ENCODE measurements at regions not wholly inside any gene's neighbourhood (a gene's known extent, or its start where the extent isn't known, plus 50 kb on each side); places are given as distances from the start of the nearest gene placed in this dataset.

- no peak for TF ChIP-seq POLR2AphosphoS5 (IDR thresholded peaks at IDR 0.05; ENCODE audit: low read length)
- no peak for TF ChIP-seq E2F8 (IDR thresholded peaks at IDR 0.05; ENCODE audit: low read depth, partially characterized antibody)
- no peak for TF ChIP-seq WRNIP1 (IDR thresholded peaks at IDR 0.05; ENCODE audit: borderline replicate concordance, low read depth, low read length)
- TF ChIP-seq E2F4 (IDR thresholded peaks at IDR 0.05; ENCODE audit: low read depth, low read length), result no peak
- TF ChIP-seq, protein P1, sequence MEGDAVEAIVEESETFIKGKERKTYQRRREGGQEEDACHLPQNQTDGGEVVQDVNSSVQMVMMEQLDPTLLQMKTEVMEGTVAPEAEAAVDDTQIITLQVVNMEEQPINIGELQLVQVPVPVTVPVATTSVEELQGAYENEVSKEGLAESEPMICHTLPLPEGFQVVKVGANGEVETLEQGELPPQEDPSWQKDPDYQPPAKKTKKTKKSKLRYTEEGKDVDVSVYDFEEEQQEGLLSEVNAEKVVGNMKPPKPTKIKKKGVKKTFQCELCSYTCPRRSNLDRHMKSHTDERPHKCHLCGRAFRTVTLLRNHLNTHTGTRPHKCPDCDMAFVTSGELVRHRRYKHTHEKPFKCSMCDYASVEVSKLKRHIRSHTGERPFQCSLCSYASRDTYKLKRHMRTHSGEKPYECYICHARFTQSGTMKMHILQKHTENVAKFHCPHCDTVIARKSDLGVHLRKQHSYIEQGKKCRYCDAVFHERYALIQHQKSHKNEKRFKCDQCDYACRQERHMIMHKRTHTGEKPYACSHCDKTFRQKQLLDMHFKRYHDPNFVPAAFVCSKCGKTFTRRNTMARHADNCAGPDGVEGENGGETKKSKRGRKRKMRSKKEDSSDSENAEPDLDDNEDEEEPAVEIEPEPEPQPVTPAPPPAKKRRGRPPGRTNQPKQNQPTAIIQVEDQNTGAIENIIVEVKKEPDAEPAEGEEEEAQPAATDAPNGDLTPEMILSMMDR (IDR thresholded peaks at IDR 0.05 in 2 of 3, conservative IDR thresholded peaks at IDR 0.05 in 1 of 3; ENCODE audit: control insufficient read depth in 2 of 3, extremely low read depth in 1 of 3, insufficient read depth in 1 of 3, low read depth in 3 of 3, low read length in 3 of 3), result no peak
- TF ChIP-seq REST (IDR thresholded peaks at IDR 0.05; ENCODE audit: low read depth, low read length), result no peak
- TF ChIP-seq SRF (IDR thresholded peaks at IDR 0.05; ENCODE audit: low read depth in 2 of 2, low read length in 2 of 2), result no peak
- TF ChIP-seq IRF4 (IDR thresholded peaks at IDR 0.05; ENCODE audit: low read depth, low read length), result no peak
- TF ChIP-seq POLR2A (IDR thresholded peaks at IDR 0.05; ENCODE audit: low read depth, low read length), result no peak
- no peak for TF ChIP-seq TCF12 (IDR thresholded peaks at IDR 0.05; ENCODE audit: low read depth, low read length)
- no peak for TF ChIP-seq LARP7 (IDR thresholded peaks at IDR 0.05)
- TF ChIP-seq, protein P2, sequence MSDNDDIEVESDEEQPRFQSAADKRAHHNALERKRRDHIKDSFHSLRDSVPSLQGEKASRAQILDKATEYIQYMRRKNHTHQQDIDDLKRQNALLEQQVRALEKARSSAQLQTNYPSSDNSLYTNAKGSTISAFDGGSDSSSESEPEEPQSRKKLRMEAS (IDR thresholded peaks at IDR 0.05; ENCODE audit: low read depth, low read length), result no peak
- no peak for TF ChIP-seq FOXM1 (IDR thresholded peaks at IDR 0.05; ENCODE audit: low read depth, low read length)
- no peak for TF ChIP-seq ZNF274 (IDR thresholded peaks at IDR 0.05; ENCODE audit: insufficient read depth, insufficient read length)
Observed at GRCh38 chr10:8401531-8401930, 347.0 kb downstream of the GATA3 start.
